HG03460 (cell line): ENCODE measurements at regions not wholly inside any gene's neighbourhood (a gene's known extent, or its start where the extent isn't known, plus 50 kb on each side); places are given as distances from the start of the nearest gene placed in this dataset.
"Not testable (repeated sequence)": the region's sequence is repeated elsewhere in the genome, so short reads cannot be mapped to it uniquely, and the experiment has no call there.

ENCODE experiments used
- ATAC-seq: cut with Tn5 transposase; IDR thresholded peaks from one replicate; pipeline ENCODE4 v1.9.1; 2021; ENCODE audit not compliant: unreplicated experiment

- not testable (repeated sequence) for ATAC-seq
Measured at GRCh38 chr3:125791021-125791420, 178.0 kb upstream of the ROPN1B start.

DNA sequence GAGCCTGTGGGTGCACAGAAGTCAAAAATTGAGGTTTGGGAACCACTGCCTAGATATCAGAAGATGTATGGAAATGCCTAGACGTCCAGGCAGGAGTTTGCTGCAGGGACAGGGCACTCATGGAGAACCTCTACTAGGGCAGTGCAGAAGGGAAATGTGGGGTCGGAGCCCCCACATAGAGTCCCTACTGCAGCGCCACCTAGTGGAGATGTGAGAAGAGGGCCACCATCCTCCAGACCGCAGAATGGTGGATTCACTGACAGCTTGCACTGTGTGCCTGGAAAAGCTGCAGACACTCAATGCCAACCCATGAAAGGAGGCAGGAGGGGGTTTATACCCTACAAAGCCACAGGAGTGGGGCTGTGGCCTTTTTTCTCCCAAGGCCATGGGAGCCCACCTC, 159.0 kb upstream of the ROPN1B start:
- ATAC-seq = not testable (repeated sequence)

DNA sequence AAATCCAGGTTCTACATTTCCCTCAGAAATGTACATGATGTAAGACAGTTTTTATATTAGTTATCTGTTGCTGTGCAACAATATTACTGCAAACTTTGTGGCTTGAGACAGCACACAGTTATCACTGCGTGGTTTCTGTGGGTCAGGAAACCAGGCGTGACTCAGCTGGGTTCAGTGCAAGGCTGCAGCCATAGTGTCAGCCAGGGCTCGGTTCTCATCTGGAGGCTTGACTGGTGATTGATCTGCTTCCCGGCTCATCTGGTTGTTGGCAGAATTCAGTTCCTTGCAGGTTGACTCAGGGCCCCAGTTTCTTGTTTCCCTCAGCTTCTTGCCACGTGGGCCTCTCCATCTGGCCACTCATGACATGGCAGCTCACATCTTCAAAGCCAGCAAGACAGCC, 146.8 kb upstream of the ROPN1B start:
- not testable (repeated sequence) for ATAC-seq

DNA sequence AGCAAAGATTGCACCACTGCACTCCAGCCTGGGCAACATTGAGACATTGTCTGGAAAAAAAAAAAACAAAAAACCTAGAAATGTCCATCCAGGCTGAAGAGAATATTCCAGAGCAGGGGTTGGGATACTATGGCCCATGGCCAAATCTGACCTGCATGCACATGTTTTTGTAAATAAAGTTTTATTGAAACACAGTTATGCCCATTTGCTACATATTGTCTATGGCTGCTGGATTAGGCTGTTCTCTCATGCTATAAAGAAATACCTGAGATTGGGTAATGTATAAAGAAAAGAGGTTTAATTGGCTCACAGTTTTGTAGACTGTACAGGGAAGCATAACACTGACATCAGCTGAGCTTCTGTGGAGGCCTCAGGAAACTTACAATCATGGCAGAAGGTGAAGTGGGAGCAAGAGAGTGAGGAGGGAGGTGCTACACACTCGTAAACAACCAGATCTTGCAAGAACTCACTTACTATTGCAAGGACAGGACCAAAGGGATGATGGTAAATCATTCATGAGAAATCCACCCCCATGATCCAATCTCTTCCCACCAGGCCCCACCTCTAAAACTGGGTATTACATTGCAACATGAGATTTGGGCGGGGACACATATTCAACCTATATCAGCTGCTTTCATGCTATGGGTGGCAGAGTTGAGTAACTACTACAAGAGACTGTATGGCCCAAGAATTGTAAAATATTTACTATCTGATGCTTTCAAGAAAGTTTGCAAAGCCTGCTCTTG, 137.8 kb upstream of the ROPN1B start:
- not testable (repeated sequence) for ATAC-seq

- not testable (repeated sequence) for ATAC-seq
Measured at GRCh38 chr3:125835562-125835961, 133.4 kb upstream of the ROPN1B start.

DNA sequence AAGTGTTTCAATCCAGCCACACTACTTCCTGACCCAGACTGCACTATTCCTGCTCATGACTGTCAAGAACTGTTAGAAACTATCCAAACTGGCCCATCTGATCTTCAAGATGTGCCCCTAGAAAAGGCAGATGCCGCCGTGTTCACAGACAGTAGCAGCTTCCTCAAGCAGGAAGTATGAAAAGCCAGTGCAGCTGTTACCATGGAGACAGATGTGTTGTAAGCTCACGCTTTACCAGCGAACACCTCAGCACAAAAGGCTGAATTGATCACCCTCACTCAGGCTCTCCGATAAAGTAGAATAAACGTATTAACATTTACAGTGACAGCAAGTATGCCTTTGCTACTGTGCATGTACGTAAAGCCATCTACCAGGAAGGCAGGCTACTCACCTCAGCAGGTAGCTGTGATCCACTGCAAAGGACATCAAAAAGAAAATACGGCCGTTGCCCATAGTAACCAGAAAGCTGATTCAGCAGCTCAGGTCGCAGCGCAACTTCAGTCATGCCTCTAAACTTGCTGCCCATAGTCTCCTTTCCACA, 132.9 kb upstream of the ROPN1B start:
- not testable (repeated sequence) for ATAC-seq

- not testable (repeated sequence) for ATAC-seq
Measured at GRCh38 chr3:125836786-125837185, 132.2 kb upstream of the ROPN1B start.

DNA sequence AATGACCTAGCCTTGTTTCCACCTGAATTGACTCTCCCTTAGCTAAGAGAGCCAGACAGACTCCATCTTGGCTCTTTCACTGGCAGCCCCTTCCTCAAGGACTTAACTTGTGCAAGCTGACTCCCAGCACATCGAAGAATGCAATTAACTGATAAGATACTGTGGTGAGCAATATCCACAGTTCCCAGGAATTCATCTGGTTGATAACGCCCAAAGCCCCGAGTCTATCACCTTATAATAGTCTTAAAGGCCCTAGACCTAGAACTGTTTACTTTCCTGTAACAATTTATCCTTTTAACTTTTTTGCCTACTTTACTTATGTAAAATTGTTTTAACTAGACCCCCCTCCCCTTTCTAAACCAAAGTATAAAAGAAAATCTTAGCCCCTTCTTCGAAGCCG, 130.1 kb upstream of the ROPN1B start:
- not testable (repeated sequence) for ATAC-seq

DNA sequence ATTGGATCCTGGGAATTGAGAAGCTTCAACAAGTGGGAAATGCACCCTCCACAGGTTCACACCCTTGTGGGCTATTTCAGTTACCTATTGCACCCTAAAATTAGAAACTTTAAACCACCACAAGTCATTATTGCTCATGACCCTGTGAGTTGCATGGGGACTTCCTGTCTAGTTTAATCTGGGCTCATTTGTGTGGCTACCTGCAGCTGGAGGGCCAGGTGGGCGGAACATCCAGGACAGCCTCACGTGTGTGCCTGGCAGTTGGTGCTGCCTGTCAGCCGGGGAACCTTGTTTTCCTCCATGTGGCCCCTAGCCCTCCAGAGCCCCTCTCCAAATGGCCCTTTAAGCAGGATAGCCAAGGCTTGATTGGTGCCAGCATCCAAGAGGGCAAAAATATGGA, 128.5 kb upstream of the ROPN1B start:
- not testable (repeated sequence) for ATAC-seq

- ATAC-seq = not testable (repeated sequence)
Measured at GRCh38 chr3:125847966-125848365, 121.0 kb upstream of the ROPN1B start.

DNA sequence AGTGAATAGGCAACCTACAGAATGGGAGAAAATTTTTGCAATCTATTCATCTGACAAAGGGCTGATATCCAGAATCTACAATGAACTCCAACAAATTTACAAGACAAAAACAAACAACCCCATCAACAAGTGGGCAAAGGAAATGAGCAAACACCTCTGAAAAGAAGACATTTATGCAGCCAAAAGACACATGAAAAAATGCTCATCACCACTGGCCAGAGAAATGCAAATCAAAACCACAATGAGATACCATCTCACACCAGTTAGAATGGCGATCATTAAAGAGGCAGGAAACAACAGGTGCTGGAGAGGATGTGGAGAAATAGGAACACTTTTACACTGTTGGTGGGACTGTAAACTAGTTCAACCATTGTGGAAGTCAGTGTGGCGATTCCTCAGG, 114.0 kb upstream of the ROPN1B start:
- ATAC-seq = not testable (repeated sequence)

DNA sequence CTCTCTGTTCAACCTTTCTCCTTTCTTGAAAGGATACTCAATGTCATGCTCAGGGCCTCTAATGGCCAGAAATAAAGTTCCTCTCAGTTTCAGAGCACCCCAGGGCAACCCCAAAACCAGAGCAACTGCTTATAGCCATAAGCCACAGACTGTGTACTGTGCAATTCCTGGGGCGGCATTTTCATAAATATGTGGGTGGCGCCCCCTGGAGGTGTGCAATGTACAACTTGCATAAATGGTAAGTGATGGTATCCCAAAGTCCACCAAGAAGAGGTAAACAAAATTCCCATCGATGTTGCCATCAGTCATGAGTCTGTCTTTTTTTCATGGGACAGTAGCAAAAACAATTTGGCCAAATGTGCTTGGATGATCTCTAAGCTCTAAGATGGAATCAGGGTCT, 108.4 kb upstream of the ROPN1B start:
- not testable (repeated sequence) for ATAC-seq

GRCh38 chr3:125862841-125863254, 106.1 kb upstream of the ROPN1B start:
- not testable (repeated sequence) for ATAC-seq

GRCh38 chr3:125864532-125864931, 104.4 kb upstream of the ROPN1B start:
- not testable (repeated sequence) for ATAC-seq

DNA sequence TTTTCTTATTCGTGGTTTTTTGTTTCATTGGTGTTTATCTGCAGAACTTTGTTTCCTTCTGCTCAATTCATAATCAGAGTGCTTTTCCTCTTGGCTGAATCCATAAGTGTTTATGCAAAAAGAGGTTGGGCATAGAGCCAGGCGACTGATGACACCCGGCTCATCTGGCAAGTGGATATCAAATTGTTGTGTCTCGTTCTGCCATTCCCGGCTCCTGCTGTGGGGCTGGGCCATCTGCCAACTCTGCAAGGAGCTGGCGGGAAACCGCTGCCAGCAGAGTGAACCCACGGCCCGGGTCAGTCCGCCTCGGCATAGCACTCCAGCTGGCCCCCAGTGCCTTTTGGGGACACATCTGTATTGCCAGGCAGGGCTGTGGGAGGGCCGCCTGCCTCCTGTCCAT, 83.0 kb upstream of the ROPN1B start:
- ATAC-seq = not testable (repeated sequence)

DNA sequence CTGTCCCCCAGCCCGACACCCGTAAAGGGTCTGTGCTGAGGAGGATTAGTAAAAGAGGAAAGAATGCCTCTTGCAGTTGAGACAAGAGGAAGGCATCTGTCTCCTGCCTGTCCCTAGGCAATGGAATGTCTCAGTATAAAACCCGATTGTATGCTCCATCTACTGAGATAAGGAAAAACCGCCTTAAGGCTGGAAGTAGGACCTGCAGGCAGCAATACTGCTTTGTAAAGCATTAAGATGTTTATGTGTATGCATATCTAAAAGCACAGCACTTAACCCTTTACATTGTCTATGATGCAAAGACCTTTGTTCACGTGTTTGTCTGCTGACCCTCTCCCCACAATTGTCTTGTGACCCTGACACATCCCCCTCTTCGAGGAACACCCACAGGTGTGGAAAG, 69.8 kb upstream of the ROPN1B start:
- not testable (repeated sequence) for ATAC-seq

GRCh38 chr3:125901473-125901872, 67.5 kb upstream of the ROPN1B start:
- ATAC-seq = not testable (repeated sequence)

DNA sequence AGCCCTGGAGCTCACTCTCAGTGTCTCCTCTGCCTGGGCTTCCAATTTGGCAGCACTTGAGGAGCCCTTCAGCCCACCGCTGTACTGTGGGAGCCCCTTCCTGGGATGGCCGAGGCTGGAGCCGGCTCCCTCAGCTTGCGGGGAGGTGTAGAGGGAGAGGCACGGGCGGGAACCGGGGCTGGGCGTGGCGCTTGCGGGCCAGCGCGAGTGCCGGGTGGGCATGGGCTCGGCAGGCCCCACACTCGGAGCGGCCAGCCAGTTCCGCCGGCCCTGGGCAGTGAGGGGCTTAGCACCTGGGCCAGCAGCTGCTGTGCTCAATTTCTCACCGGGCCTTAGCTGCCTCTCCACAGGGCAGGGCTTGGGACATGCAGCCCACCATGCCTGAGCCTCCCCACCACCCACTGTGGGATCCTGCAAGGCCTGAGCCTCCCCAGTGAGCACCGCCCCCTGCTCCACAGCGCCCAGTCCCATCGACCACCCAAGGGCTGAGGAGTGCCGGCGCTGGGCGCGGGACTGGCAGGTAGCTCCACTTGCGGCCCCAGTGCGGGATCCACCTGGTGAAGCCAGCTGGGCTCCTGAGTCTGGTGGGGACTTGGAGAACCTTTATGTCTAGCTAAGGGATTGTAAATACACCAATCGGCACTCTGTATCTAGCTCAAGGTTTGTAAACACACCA, 65.1 kb upstream of the ROPN1B start:
- ATAC-seq = not testable (repeated sequence)

GRCh38 chr3:125907279-125907678, 61.7 kb upstream of the ROPN1B start:
- not testable (repeated sequence) for ATAC-seq

DNA sequence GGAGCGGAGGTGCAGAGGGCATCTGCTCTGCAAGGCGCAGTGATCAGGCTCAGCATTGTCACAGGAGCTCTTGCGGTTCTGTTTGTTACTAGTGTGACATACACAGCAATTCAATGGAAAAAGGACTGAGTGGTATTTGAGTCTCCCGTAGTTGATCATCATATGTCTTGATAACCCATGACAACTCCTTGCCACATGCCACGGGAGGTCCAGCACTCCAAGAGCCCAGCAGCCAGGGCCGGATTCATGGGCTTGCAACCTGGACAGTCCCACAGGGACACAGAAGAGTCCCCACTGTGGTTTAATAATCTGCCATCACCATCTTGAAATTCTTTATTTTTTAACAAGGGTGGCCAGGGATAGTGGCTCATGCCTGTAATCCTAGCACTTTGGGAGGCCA, 58.1 kb upstream of the ROPN1B start:
- not testable (repeated sequence) for ATAC-seq

GRCh38 chr3:125914608-125915436, 54.2 kb upstream of the ROPN1B start:
- ATAC-seq = not testable (repeated sequence)
